ENCODE measurements at regions not wholly inside any gene's neighbourhood (a gene's known extent, or its start where the extent isn't known, plus 50 kb on each side); places are given as distances from the start of the nearest gene placed in this dataset.
"Not testable (repeated sequence)": the region's sequence is repeated elsewhere in the genome, so short reads cannot be mapped to it uniquely, and the experiment has no call there.

DNA sequence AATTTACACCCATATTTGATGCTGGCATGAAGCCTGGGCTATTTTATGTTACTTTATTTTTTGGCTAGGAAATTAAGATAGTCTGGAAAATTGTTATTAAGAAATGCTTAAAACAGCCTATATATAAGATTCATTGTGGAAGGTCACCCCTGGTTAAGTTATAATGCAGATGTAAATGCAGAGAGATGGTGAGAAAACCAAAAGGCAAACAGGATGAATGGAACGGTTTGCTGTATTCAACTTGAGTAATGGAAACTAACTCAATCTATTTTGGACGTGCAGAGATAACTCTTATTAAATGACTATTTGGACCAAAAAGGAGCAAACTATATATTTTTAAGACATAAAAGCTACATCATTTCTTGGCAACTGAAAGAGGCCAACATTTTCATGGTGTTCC is 446.3 kb upstream of the FRG1 start:
- DNase-seq = no peak

GRCh38 chr4:189497516-189497915 is 443.2 kb upstream of the FRG1 start:
- DNase-seq = no peak

- no peak for DNase-seq
Observed at GRCh38 chr4:189497996-189498395, 442.7 kb upstream of the FRG1 start.

DNA sequence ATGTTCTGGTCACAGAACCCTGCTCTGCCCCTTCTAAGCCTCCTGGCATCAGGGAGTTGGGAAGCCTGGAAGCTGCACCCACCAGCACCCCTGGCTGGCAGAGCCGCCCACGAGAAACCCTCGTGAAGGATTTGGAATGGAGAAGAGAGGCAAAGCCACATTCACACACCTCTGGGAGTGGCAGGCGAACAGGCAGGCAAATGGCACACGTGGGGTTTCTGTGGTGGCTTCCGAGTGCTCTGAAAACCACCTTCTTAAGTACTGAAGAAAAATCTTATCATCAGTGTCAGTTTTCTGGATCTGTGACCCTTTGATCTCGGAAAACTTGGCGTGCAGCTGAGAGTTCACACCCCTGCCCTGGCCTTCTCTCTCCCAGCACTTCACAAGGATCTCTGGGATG is 442.2 kb upstream of the FRG1 start:
- no peak for DNase-seq

GRCh38 chr4:189499696-189500095 is 441.0 kb upstream of the FRG1 start:
- no peak for DNase-seq

- DNase-seq = no peak
Observed at GRCh38 chr4:189500970-189501369, 439.7 kb upstream of the FRG1 start.

- no peak for DNase-seq
Observed at GRCh38 chr4:189502841-189503435, 437.7 kb upstream of the FRG1 start.

DNA sequence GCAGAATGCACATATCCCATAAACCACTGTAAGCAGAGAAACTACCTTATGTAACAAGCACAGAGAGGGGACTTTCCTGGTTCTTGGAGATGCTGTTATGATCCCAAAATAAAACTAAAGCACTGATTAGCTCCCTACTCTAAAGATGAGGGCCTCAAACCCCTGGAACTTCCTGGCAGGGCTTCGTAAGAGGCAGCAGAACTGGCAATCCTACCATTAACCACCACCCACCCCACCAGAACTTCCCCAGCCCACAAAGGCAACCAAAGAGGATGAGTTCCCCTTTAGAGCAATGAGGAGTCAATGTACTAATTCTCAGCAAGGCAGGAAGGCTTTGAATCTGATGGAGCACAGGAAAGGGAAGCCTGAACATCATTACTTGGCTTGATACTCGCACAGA is 436.5 kb upstream of the FRG1 start:
- DNase-seq = no peak

DNA sequence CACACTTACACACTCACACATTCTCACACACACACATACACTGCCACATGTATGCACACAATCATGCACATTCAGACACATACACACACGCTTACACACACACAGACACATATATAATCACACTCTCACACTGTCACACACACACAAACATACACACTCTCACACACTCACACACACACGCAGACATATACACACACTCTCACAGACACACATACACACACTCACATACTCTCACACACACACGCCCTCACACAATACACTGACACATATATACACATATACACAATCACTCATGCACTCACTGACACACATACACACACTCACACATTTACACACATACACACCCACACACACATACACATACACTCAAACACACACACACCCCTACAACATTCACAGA is 435.3 kb upstream of the FRG1 start:
- no peak for DNase-seq

GRCh38 chr4:189506080-189506479 is 434.6 kb upstream of the FRG1 start:
- DNase-seq = no peak

DNA sequence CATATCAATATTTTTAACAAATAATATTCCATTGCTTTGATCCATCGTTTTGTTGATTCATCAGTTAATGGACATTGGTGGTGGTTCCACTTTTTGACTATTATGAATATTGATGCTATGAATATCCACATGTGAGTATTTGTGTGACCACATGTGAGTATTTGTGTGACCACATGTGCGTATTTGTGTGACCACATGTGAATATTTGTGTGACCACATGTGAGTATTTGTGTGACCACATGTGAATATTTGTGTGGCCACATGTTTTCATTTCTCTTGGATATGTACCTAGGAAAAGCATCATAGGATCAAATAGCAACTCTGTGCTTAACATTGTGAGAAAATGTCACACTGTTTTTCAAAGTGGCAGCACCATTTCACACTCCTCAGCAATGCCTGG is 433.6 kb upstream of the FRG1 start:
- no peak for DNase-seq

GRCh38 chr4:189510601-189511000 is 430.1 kb upstream of the FRG1 start:
- no peak for DNase-seq

DNA sequence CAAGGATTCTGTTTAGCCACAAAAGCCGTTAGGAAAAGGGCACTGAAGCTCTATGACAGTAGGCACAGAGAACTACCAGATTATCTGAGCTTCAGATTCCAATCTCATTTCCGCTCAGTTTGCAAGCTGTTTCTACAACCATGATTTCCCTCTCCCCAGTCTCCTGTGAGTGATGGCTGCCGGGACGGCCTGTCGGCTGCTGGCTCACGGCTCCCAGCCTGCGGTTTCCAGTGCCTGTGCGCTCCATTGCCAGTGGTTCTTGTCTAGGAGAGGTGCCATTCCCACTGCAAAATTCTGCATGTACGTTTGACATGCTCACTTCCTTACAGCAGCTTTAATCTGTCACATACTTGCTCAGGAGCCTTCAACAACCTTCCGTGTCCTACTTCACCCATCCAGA is 429.1 kb upstream of the FRG1 start:
- no peak for DNase-seq

- DNase-seq = no peak
Observed at GRCh38 chr4:189513421-189513820, 427.3 kb upstream of the FRG1 start.

- DNase-seq = no peak
Observed at GRCh38 chr4:189514209-189514608, 426.5 kb upstream of the FRG1 start.

DNA sequence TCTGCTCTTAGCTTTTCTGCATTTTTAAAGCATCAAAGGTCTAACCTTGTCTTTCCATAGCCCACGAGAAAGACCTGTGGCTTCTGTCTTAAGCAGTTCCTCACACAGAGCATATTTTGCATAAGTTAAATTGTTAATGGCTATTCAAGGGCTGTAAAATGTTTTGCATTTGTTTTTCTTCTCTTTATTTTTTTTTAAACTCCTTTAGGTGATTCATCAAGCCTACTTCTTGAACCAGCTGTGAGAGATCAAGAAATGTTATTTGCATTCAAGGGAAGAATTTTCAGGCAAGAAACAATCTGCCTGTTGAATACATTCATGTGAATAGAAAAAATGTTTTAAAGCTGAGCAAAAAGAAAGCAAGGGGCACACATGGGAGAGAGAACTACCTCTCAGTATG is 423.8 kb upstream of the FRG1 start:
- no peak for DNase-seq

GRCh38 chr4:189519186-189519585 is 421.5 kb upstream of the FRG1 start:
- DNase-seq = no peak

- DNase-seq = no peak
Observed at GRCh38 chr4:189525304-189525703, 415.4 kb upstream of the FRG1 start.

- no peak for DNase-seq
Observed at GRCh38 chr4:189530848-189531247, 409.8 kb upstream of the FRG1 start.

- no peak for DNase-seq
Observed at GRCh38 chr4:189533603-189534002, 407.1 kb upstream of the FRG1 start.

DNA sequence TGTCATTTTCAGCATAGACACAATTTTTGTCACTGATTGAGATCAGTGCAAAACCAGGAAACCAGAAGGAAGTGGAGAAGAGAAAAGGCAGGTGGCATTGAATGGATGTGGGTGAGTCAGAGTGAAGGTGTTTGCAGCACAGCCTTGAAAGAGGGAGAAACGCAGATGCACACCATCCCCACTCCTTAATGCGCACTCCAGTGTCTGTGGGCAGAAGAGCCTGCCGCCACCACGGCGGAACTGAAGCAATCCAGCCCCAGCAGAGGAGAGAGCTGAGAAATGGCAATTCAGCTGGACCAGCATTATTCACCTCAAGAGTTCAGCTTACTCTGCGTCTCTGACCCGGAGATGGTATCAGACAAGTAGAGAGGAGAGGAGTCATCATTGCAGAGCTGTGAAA is 393.1 kb upstream of the FRG1 start:
- DNase-seq = no peak

- no peak for DNase-seq
Observed at GRCh38 chr4:189548484-189549125, 392.1 kb upstream of the FRG1 start.

GRCh38 chr4:189551931-189552670 is 388.6 kb upstream of the FRG1 start:
- DNase-seq = not testable (repeated sequence)

DNA sequence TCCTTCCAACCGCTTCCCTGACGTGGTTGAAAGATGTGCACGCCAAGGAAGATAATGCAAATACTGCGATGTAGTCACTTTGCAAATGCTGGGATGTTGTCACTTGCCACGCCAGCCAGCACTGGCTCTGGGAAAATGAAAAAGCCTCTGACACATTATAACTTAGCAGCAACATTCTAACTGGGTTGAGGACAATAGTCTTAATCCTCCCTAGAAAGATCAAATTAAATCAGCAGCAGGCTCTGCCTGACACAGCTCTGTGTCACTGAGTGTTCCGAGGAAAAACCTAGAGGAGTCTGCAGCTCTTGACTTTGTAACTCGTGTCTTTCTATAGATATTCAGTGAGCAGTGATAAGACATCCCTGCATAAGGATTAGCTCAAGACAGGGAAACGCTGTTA is 380.1 kb upstream of the FRG1 start:
- DNase-seq = not testable (repeated sequence)

All from activated CD4-positive, alpha-beta T cell treated with anti-CD3 and anti-CD28 coated beads for 4 hours (primary cell).